Kidney capillary endothelial cell (primary cell): ENCODE measurements at regions not wholly inside any gene's neighbourhood (a gene's known extent, or its start where the extent isn't known, plus 50 kb on each side); places are given as distances from the start of the nearest gene placed in this dataset.

ENCODE experiments used
- DNase-seq: peaks from one replicate; pipeline ENCODE4 v3.0.0-alpha.2; 2018; ENCODE audit warnings: low spot score

DNA sequence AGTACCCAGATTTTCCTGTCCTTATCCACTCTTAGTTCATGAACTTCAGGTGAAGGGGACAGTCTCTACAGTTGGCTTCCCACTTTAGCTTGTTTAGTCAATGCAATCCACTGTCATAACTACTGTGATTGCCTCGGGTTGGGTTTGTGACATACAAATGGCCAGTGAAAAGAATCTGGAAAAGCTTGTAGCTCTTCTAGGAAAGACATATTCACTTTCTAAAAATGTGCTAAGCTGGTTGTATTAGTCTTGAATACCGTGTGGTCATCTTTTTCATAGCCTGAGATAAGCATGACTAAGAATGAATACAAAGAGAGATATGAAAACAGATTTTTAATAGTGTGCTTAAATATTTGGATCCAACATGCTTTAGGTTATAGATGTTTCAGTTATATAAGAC lies 1443.5 kb upstream of the IGFBP7 start:
- DNase-seq, result no peak

DNA sequence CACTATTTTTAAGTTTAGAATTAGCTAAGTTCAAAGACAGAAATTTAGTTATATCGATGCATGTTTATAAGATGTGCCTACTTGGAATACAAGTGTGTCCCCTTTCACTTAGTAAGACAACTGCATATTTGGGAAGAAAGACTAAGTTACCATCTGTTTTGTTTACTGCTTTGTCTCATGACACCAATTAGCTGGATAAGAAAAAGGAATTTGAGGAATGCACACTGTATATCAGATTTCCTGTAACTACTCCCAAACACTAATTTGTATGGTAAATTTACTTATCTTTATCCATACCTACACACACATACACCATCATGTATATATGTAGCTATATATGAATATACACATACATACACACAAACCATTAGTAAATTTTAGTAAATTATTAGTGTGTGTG lies 1442.8 kb upstream of the IGFBP7 start:
- DNase-seq, result no peak

GRCh38 chr4:58551676-58552075 lies 1441.5 kb upstream of the IGFBP7 start:
- DNase-seq, result no peak

- DNase-seq, result no peak
These were observed 1433.3 kb upstream of the IGFBP7 start for GRCh38 chr4:58543465-58543864.

GRCh38 chr4:58541926-58542325 lies 1431.7 kb upstream of the IGFBP7 start:
- no peak for DNase-seq

- no peak for DNase-seq
These were observed 1412.7 kb upstream of the IGFBP7 start for GRCh38 chr4:58522765-58523382.

GRCh38 chr4:58515226-58515625 lies 1405.0 kb upstream of the IGFBP7 start:
- no peak for DNase-seq

DNA sequence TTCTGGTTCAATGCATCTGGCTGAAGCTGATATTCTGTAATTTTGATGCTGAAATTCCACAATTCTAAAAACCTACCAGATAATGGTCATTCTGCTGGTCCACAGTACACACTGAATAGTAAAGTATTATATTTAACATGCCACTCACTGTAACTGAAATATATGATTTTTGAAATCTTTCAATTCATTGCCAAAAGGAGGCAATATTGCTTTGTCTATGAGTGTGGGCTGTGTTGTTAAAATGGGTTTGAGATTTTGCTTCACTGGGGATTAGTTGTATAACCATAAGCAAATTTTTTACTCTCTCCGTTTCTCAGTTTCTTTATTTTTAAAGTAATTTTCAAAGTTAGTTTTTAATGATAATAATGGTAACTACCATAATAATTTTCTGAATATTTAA lies 1404.1 kb upstream of the IGFBP7 start:
- no peak for DNase-seq

- no peak for DNase-seq
These were observed 1400.5 kb upstream of the IGFBP7 start for GRCh38 chr4:58510652-58511051.

- no peak for DNase-seq
These were observed 1396.9 kb upstream of the IGFBP7 start for GRCh38 chr4:58507079-58507478.

GRCh38 chr4:58502839-58503238 lies 1392.7 kb upstream of the IGFBP7 start:
- DNase-seq, result no peak

GRCh38 chr4:58499182-58499581 lies 1389.0 kb upstream of the IGFBP7 start:
- no peak for DNase-seq

- no peak for DNase-seq
These were observed 1381.4 kb upstream of the IGFBP7 start for GRCh38 chr4:58491620-58492019.

- DNase-seq, result no peak
These were observed 1367.8 kb upstream of the IGFBP7 start for GRCh38 chr4:58477950-58478349.

- DNase-seq, result no peak
These were observed 1367.3 kb upstream of the IGFBP7 start for GRCh38 chr4:58477513-58477912.

DNA sequence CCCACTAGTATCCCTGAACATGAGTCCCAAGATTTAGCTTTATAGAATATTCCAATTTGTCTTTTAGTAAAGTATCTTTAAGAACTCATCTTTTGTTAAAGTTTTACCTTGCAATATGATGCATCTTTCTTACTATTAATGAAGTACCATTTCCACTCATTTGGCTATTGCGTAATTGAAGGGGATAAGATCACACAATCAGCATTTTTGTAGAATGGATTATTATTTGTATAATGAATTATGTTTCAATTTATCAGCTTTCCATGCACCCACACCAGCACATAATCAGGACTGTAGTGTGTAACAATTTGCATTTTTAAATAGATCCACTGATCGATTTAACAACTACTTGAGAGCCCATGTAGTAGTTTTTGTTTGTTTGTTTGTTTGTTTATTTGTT lies 1364.9 kb upstream of the IGFBP7 start:
- no peak for DNase-seq

DNA sequence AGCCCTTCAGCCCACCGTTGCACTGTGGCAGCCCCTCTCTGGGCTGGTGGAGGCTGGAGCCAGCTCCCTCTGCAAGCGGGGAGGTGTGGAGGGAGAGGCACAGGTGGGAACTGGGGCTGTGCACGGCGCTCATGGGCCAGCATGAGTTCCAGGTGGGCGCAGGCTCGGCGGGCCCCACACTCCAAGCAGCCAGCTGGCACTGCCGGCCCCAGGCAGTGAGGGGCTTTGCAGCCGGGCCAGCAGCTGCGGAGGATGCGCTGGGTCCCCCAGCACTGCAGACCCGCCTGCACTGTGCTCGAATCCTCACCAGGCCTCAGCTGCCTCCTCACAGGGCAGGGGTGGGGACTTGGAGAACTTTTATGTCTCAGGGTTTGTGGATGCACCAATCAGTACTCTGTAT lies 1354.8 kb upstream of the IGFBP7 start:
- DNase-seq, result no peak

DNA sequence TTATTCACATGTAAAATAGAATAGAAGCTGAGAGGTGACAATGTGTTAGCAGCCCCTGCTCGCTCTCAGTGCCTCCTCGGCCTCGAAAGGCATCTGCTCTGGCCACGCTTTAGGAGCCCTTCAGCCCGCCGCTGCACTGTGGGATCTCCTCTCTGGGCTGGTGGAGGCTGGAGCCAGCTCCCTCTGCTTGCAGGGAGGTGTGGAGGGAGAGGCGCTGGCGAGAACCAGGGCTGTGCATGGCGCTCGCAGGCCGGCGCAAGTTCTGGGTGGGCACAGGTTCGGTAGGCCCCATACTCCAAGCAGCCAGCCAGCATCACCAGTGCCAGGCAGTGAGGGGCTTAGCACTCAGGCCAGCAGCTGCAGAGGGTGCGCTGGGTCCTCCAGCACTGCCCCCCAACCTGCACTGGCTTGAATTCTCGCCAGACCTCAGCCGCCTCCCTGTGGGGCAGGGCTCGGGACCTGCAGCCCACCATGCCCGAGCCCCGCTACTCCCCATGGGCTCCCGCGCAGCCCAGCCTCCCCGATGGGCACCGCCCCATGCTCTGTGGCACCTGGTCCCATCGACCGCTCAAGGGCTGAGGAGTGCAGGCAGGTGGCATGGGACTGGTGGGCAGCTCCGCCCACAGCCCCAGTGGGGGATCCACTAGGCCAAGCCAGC lies 1346.7 kb upstream of the IGFBP7 start:
- DNase-seq, result no peak

GRCh38 chr4:58453956-58454355 lies 1343.8 kb upstream of the IGFBP7 start:
- DNase-seq, result no peak

- DNase-seq, result no peak
These were observed 1341.5 kb upstream of the IGFBP7 start for GRCh38 chr4:58451707-58452106.

- DNase-seq, result no peak
These were observed 1325.7 kb upstream of the IGFBP7 start for GRCh38 chr4:58435871-58436270.

GRCh38 chr4:58413849-58414248 lies 1303.7 kb upstream of the IGFBP7 start:
- no peak for DNase-seq

DNA sequence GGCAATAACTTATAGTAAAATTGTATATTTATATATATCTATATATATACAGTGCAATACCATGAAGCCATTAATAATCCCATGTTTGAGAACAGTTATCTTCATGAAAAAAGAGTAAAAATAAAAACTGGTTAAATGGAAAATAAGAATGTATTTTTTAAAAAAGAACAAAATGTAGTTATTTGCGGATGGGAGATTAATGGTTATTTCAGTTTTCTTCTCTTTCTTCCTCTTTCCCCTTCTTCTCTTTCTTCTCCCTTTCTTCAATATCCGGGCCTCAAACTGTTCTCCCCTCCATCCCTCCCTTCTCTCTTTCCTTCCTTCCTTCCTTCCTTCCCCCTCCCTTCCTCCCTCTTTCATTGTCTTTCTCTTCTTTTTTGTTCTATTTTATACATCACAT lies 1301.7 kb upstream of the IGFBP7 start:
- no peak for DNase-seq

DNA sequence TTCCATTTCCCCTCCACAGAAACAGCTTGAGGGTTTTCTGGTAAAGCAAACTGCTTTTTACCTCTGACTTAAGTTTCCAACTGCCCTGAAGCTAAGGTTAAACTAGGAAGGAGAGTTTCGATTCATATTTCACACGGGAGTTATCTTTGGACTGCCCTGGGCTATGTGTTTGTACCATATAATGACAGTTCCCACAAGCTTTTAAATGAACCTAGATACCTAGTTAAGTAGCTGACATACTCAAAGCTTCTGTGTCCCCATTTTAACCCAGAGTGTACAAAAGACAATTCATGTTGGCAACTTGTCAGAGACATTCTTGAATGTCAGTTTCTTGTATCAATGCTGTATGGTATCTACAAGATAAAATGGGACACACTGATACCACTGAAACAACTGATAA lies 1296.6 kb upstream of the IGFBP7 start:
- DNase-seq, result no peak
